Lower leg skin (tissue), 4 donors: ENCODE measurements at regions not wholly inside any gene's neighbourhood (a gene's known extent, or its start where the extent isn't known, plus 50 kb on each side); places are given as distances from the start of the nearest gene placed in this dataset.

Experiments used
- DNase-seq, 2 donors: peaks; one replicate each; pipeline ENCODE4 v3.0.0-alpha.2; 2019; ENCODE audit warnings: low spot score in 2 of 2
- H3K4me3 ChIP-seq: fragments of 200-600 bp; sonication (generic); 2 replicates; pipeline ENCODE4 v1.5.1; 2017; ENCODE audit warnings: mild to moderate bottlenecking, low read depth; ENCODE audit not compliant: poor library complexity, severe bottlenecking
- POLR2A ChIP-seq, 2 donors: fragments of 450-650 bp; IDR thresholded peaks; one replicate each; pipeline ENCODE4 v1.6.1; 2016 to 2017; ENCODE audit warnings: antibody characterized with exemption in 2 of 2, mild to moderate bottlenecking in 1 of 2, moderate library complexity in 1 of 2
- WGBS, 2 donors: methylation state at CpG; one replicate each; pipeline ENCODE4 v1.1.5; 2018; 5-methylcytosine and 5-hydroxymethylcytosine counted together
- intact Hi-C: fragments of 100-400 bp; cut with DNase I; formaldehyde crosslinking; loops from one replicate; pipeline ENCODE4 v1.15.0; 2023; ENCODE audit warnings: low total_unique reads
- TF ChIP-seq, protein P1 (sequence below), 3 donors: fragments of 450-650 bp; IDR thresholded peaks; one replicate each; pipeline ENCODE4 v1.5.1; 2016; ENCODE audit warnings: antibody characterized with exemption in 3 of 3, mild to moderate bottlenecking in 3 of 3, moderate library complexity in 2 of 3

DNA sequence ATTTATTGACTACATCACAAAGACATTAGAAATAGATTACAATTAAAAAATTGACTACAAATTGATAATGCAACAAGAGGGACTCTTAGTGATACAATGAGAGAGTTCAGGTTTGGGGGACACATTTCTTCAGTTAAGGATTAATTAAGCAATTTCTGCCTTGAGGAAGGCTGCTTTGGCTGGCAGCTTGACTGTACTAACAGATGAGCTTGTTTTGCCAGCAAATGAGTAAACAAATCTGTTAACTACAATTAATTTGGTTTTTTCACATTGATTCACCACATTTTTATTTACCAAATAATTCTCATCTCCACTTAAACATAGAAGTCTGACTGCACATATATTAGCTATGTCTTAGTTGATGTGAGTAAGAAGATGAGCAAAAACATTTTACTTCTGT lies 183.6 kb upstream of the ZNF385D start:
- TF ChIP-seq POLR2A (IDR thresholded peaks at IDR 0.05): no peak
- TF ChIP-seq, protein P1, sequence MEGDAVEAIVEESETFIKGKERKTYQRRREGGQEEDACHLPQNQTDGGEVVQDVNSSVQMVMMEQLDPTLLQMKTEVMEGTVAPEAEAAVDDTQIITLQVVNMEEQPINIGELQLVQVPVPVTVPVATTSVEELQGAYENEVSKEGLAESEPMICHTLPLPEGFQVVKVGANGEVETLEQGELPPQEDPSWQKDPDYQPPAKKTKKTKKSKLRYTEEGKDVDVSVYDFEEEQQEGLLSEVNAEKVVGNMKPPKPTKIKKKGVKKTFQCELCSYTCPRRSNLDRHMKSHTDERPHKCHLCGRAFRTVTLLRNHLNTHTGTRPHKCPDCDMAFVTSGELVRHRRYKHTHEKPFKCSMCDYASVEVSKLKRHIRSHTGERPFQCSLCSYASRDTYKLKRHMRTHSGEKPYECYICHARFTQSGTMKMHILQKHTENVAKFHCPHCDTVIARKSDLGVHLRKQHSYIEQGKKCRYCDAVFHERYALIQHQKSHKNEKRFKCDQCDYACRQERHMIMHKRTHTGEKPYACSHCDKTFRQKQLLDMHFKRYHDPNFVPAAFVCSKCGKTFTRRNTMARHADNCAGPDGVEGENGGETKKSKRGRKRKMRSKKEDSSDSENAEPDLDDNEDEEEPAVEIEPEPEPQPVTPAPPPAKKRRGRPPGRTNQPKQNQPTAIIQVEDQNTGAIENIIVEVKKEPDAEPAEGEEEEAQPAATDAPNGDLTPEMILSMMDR (IDR thresholded peaks at IDR 0.05): no peak

DNA sequence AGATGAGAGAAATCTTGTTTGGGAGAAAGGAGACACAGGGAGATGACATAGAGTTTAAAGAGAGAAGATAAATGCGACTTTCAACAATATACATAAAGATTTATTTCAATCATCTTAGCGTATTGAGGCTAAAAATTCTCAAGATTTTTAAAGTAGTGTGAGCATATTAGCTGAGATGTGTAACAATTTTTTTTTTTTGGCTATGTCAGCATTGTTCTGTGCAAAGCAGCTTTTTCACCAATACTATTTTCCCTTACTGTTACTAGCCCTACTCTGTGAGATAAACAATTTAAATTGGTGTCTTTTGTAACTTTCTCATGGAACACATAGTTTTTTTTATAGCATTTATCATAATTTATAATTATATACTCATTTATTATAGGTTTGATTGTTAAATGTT lies 185.2 kb upstream of the ZNF385D start:
- TF ChIP-seq POLR2A (IDR thresholded peaks at IDR 0.05): no peak
- TF ChIP-seq, protein P1 (IDR thresholded peaks at IDR 0.05): no peak
- intact Hi-C loops: no loop called here
- no peak for DNase-seq
- WGBS, 2 donors: 87 to 90% methylated on average over 2 of the region's 2 CpGs
- H3K4me3 ChIP-seq: no peak overlapping the region

More for the DNA sequence above, 183.6 kb upstream of the ZNF385D start:
- H3K4me3 ChIP-seq: no peak overlapping the region
- no peak for DNase-seq
- intact Hi-C loops: no loop called here

DNA sequence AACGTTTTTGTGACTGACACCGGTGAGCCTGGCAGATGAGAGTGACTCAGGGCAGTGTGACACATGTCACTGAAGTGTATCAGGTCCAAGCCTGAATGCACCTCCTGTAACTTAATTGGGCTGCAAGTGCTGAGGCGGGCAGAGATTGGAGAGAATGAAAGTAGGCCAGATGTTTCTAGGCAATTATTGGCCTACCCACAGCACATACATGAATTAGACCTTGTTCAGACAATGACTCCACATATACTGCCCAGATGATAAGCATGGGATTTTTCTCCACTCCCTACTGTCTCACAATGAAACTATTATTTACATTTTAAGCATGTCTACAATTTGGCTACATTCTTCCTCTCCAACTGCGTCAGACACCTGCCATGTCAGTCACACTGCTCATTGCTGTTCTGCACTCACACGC lies 187.3 kb upstream of the ZNF385D start:
- H3K4me3 ChIP-seq: no peak overlapping the region
- no peak for DNase-seq
- WGBS, 2 donors: 83 to 87% methylated on average over 5 of the region's 5 CpGs
- TF ChIP-seq, protein P1 (IDR thresholded peaks at IDR 0.05): no peak
- no peak for TF ChIP-seq POLR2A (IDR thresholded peaks at IDR 0.05)
- intact Hi-C loops: no loop called here

DNA sequence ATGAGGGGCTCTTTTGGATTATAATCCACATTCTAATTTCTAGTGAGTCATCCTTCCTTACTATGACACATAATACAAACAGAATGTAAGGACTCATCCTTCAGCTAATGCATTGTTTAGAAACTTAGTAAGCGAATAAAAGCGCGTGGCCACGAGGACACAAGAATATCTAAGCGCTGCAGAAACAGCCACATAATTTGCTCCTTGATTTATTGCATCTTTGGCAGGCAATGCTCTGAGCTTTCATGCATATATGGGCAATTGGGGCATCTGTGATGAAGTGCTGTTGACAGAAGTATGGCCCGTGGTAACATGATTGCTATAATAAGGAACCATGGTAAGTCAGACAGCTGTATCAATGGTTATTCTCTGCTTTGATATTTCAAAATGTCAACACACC lies 191.3 kb upstream of the ZNF385D start:
- intact Hi-C loops: no loop called here
- peak in 1 of 2 donors; percentile 14 for DNase-seq
- WGBS, 2 donors: 32 to 47% methylated on average over 6 of the region's 6 CpGs
- H3K4me3 ChIP-seq: no peak overlapping the region
- TF ChIP-seq, protein P1 (IDR thresholded peaks at IDR 0.05): no peak

DNA sequence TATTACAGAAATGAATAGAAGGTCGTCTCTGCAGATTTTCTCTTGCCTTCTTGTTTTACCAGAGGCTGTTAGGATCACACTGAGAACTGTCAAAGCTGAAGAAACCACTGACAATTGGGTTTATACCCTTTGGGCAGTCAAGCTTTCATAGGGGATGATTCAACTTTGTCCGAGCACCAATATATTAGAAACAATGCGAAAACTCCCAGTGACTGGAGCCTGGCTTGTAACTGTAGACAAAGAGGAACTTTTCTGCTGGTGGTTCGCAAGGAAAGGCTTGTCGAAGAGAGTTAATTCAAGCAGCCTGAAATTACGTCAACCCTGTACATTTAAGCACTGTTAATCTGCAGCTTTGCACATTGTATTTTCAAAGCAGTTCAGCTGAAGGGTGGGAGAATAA lies 193.2 kb upstream of the ZNF385D start:
- intact Hi-C loops: no loop called here
- WGBS, 2 donors: 59 to 61% methylated on average over 6 of the region's 6 CpGs
- TF ChIP-seq POLR2A (IDR thresholded peaks at IDR 0.05): no peak
- TF ChIP-seq, protein P1 (IDR thresholded peaks at IDR 0.05): no peak
- DNase-seq: no peak
- H3K4me3 ChIP-seq: no peak overlapping the region

DNA sequence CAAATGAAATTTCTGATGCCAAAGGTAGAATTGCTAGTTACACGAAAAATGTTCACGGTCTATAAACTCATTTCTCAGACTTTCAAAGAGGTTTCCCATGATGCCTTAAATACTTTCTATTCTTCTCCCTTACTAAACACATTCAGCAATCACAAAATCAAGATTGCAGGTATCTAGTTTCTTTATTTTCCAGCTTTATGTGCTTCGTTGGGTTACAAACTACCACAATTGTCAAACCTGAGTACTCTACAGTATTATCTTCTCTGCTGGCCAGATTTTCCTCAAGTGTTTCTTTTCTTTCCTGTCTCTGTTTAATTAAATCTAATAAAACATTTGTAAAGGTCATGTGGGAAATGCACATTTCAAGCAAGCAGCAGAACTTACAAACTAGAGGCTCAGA lies 201.8 kb upstream of the ZNF385D start:
- H3K4me3 ChIP-seq: no peak overlapping the region
- no peak for TF ChIP-seq POLR2A (IDR thresholded peaks at IDR 0.05)
- TF ChIP-seq, protein P1 (IDR thresholded peaks at IDR 0.05): no peak
- DNase-seq: no peak
- intact Hi-C loops: no loop called here
- WGBS, 2 donors: 89 to 94% methylated on average over 3 of the region's 3 CpGs
